ENCODE measurements at regions not wholly inside any gene's neighbourhood (a gene's known extent, or its start where the extent isn't known, plus 50 kb on each side); places are given as distances from the start of the nearest gene placed in this dataset.
A peak's percentile ranks its signal among the peaks of the same experiment; 100 is the strongest.

DNA sequence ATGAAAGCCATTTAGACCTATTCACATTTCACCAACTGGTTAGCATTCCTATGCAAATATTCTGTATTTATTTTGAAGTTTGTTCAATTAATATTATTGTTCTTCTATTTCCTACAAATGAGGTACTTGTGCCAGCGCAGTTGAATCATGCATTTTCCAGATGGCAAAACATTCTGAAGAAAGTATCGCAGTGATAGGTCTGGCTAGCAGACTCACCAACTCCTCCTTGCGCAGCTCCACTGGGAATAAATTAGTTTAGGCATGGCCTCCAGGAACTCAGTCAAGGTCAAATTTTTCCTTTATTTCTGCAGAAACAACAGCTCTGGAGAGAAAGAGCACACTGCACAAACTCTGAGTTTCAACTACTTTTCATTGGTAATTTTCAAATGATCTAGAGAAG, 437.7 kb downstream of the COL12A1 start:
- DNase-seq (ENCODE audit: low spot score): no peak

DNA sequence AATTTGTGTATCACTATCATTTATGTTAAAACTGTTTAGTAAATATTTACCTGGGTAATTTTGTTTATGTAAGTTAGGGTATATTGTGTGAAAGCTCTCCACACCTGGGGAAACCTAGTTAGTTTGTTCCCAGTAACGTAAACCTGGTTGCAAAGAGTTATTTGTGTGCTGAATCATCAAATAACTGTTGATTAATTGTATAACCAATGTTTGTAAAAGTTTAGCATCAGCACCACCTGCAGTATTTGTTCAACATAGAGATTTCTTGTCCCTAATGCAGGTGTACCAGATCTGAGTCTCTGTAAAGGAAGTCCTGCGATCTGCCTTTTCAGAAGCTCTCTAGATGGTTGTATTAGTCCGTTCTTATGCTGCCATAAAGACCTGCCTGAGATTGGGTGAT, 440.4 kb downstream of the COL12A1 start:
- DNase-seq (ENCODE audit: low spot score): no peak

DNA sequence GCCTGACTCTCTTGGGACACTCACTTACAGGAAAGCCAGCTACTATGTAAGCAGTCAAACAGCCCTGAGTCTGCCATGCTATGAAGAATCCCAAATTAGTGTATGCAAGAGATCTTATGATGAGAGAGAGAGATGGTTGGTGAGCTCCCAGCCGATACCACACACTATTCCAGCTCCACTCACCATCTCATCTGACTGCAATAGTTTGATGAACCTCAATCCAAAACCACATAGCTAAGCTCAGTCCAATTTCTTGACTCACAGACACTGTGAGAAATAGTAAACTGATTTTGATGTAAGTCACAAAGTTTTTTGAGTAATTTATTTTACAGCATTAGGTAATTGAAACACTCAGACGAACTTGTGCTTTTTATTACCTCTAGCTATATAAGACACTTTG, 441.4 kb downstream of the COL12A1 start:
- no peak for DNase-seq (ENCODE audit: low spot score)

DNA sequence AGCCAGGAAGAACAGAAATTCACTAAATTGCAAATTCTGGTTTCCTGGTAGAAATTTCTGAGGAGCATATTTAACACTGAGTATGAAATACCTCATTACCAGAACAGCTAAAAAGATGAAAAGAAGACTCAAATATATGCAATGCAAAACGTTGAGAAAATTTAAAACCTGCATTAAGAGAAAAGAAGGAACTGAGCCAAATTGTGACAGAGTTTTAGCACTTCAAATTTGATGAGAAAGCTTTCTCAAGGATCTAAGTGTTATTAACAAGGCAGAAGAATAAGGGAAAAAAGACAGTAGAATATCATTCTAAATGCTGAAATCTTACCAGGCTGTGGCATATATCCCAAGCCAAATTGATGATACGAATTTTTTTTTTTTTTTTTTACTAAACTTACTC, 443.0 kb downstream of the COL12A1 start:
- DNase-seq (ENCODE audit: low spot score): no peak

DNA sequence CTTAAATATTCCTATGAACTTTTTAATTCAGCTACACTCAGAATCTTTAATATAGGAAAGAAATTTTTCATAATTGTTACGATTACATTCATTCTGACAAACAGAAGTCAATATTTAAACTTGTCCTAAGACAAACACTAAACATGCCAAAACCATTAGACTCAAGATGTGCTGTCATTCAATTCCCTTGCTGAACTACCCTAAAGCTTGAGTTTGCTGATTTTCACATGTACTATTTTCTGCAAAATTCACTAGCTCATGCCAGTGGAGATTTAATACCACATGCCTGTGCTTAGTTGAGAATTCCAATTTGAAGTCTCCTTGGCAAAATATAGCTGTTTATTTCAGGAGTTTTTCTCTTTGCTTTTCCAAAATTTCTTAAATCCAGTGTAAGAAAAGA, 448.0 kb downstream of the COL12A1 start:
- no peak for DNase-seq (ENCODE audit: low spot score)

DNA sequence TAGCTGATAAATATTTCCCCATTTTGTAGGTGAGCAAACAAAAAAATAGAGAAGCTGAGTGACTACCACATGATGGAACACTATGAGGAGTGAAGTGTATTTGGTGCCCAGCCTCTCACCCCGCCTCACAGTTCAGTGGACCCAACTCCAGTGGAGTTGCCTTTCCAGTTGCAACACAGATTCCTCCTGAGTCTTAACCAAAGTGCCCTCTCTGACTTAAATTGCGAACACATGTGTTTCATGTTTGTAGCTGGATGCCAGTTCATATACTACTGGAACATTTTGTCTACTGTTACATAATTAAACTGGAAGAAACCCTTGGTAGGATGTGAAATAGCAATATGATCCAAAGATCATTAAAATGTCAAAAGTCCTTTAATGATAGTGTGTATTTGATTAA, 448.9 kb downstream of the COL12A1 start:
- no peak for DNase-seq (ENCODE audit: low spot score)

DNA sequence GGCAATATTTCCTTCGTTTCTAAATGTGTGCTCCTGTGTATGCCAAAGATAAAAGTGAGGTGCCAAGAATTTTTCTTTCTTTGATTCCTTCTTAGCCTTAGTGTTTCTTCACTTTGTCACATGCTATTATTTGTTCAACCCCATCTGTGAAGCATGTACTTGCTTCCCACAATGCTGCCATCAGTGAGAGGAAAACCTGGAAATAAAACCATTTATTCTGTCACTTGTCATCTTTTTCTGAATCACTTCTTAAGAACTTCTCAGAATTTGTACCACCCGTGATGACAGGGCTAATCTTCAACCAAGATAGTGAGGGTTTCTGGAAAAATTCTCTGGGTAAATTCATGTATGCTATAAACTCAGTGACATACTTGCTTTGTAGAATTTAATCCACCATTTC, 450.1 kb downstream of the COL12A1 start:
- no peak for DNase-seq (ENCODE audit: low spot score)

DNA sequence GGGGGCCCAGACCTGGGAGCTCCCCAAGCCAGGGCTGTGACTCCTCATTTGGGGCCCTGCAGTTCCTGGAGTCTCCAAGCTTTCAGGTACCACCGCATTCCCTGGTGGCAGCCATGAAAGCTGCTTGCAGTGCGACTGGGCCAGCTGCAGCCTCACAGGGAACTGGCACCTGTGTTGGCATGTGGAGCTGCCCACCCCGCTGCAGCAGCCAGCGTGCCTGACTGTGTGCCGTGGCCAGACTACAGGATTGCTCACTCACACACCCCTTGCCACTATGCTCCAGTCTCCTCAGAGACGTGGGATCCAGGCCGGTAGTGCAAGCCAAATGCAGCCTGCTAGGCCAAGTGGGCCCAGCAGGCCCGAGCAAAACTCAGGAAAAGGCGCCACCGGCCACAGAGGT, 450.7 kb downstream of the COL12A1 start:
- no peak for DNase-seq (ENCODE audit: low spot score)

DNA sequence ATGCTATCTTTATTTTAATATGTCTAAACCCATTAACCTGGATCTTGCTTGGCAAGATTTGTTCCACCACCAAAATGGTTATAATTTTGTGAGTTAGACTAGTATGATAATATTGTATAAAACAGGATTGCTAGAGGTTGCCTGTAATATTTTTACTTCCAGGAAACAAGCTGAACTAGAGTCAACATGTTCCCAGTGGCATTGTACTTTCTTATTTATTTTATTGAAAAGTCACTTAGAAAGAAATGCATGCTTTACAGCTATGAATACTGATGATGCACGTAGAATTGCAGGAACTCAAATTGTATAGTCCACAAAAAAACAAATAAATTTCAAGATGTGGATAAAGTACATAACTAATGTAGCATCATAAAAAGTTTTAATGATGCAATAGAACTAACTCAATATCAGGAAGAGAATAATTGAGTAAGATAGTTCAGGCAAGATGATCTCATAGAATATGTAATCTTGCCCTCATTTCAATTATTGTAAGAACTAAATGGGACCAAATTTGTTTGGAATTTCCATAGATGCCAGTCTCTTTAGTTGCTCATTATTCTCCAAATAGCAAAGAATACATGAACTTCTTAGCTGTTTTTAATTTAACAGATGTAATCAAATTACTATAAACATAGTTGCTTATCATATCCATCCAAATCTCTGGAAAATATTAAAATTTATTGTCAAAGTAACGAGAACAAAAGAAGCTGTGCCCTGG, 451.8 kb downstream of the COL12A1 start:
- no peak for DNase-seq (ENCODE audit: low spot score)

DNA sequence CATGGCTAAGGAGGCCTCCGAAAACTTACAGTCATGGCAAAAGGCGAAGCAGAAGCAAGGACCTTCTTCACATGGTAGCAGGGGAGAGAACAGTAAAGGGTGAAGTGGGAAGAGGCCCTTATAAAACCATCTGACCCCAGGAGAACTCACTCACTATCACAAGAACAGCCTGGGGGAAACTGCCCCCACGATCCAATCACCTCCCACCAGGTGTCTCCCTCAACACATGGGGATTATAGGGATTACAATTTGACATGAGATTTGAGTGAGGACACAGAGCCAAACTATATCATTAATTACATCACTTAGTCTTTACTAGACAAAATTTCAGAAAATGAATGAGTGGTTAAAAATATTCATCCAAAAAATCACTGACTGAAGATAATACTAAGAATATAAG, 453.6 kb downstream of the COL12A1 start:
- DNase-seq (ENCODE audit: low spot score): no peak

DNA sequence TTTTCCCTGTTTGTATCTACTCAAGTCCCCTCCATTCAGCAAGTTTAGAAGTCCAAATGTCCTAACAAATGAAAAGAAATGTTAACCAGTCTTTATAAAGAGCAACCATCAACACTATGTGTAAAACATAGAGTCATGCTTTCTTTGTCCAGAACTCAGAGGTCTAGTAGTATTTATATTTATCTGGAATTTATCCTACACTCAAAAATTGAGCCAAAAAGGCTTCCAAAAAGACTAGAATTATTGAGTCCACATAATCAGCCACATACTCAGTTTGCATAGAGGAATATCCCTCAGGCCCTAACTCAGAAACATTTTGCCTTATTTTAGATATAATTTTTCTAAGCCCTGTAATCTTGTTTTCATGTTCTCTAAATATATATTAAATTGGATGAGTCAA, 455.0 kb downstream of the COL12A1 start:
- DNase-seq (ENCODE audit: low spot score): no peak

DNA sequence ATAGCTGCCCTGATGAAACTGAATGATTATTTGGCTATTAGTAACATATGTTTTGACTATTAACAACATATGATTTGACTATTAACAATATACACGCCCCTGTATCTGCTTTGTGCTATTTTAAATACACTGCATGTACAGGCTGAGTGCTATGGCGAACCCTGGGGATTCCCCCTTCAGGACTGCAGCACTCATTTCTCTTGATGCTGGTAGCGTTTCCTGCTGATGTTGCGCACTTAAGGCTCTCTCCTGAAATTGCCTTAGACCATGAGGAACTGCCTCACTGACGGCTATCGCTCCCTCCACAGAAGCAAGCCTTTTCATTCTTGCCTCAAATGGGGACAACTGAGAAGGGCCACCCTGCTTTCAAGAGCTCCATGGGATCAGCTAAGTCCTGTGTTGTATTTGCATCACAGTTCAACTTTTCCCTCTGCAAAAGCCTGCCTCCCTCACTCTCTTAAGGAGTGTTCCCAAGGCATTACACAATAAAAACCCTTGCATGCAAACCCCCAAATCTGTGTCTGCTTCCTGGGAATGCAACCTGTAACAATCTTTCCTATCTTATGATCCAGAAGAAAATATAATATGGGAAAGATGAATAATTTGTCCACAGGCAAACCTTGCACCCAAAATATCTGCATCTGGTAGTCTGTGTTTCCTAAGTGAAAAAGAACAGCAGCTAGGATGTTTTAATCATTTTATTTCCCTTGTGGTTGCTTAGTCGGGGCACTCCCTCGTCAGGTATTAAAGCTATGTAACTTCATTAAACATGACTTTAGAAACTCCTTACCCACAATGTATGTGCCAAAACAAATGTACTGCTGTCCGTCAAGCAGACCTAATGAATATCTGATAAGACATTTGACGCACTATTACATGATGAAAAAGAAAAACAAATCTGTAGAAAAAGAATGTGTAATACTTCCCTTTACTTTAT, 456.4 kb downstream of the COL12A1 start:
- DNase-seq (ENCODE audit: low spot score): peak; percentile 48

DNA sequence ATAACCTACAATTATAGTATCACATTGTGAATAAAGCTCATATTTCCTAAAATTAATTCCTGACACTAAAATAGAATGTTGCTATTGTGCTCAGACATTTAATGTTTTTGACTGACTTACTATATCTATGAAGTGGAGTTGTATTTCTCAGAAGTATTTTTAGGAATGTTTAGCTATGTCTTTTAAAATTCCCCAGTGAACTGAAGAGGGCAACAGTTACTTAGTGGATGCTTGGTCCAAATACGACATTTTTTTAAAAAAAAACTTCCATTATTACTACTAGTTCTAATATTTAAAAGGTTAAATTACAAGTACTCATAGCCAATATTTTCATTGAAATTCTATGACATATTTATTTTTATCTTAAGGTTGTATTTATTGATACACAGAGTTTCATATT, 460.2 kb downstream of the COL12A1 start:
- no peak for DNase-seq (ENCODE audit: low spot score)

DNA sequence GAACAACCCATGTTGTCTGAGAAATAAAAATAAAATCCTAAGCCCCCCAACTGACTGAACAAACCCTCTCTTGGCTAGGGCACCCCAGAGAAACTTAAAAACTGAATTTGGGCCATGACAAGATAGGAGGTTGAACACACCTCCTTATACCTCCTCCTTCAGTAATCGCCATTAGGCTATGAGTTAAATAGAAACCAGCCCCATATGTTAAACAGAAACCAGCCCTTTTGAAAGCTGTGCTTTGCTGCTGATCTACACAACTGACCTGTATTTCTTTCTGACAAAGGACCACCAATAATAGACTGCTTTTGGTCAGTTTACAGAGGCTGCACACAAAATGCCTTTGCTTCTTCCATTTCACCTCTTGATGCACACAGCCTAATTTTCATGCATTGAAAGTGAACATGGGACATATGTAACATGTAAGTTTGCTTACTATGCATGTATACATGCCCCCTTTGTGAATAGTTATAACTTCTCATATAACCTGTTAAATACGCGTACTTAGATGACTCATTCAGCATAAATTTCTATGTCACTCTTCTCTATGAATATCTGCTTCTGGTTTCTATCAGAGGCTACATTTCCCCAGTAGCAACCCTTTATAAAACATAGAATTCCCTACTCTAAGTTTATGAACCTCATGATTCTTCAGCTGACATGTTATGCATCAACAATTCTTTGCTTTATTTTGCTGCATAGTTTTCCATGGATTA, 462.9 kb downstream of the COL12A1 start:
- DNase-seq (ENCODE audit: low spot score): no peak

DNA sequence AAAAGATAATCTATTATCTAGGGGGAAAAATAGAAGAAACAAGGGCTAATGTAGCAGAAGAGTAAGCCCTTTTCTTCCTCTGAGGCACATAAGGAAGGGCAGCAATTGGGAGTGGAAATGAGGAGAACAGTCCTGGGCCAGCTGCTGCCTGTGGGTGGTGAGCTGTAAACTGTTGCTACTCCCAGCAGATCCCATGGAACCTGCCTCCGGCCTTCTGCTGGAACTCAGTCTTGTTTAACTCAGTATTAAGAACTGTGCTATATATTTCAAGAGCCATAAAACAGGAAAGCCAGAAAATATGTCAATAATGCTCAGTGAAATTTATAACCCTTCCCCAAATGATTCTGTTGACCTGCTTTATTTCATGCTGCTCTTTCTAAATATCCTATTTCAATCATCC, 464.2 kb downstream of the COL12A1 start:
- no peak for DNase-seq (ENCODE audit: low spot score)

DNA sequence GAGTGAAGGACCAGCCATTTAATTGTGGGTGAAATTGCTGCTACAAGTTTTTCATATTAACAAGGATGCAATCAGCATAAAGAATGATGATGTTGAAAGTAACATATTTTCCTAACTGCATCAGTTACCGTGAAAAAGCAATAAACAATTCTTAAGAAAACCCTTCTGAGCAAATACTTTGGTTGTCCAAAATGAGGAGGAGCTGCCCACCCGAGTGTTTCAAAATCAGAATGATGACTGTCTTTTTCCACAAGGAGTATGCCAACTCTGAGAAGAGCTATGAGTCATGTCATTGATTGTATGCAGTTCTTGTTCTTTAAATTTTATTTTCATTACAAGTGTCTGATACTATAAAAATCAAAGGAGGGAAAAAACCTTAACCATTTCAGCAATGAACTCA, 470.5 kb downstream of the COL12A1 start:
- peak; percentile 71 for DNase-seq (ENCODE audit: low spot score)

DNA sequence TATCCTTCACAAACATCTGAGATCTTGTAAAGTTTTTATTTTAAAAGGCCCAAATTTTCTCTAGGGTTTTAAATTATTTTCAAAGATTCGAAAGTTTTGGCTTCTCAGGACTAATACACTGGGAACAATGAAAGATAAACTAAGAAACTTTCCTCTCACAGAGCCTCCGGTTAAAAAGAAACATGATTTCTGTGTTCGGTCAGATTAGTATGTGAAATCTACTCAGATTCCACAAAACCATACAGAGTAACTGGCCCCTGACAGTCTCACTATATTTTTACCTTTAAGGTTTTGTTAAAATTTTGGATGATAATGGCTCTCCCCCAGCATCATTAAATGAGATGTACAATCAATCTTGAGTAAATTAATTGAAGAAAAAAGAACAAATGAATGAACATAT, 471.0 kb downstream of the COL12A1 start:
- no peak for DNase-seq (ENCODE audit: low spot score)

DNA sequence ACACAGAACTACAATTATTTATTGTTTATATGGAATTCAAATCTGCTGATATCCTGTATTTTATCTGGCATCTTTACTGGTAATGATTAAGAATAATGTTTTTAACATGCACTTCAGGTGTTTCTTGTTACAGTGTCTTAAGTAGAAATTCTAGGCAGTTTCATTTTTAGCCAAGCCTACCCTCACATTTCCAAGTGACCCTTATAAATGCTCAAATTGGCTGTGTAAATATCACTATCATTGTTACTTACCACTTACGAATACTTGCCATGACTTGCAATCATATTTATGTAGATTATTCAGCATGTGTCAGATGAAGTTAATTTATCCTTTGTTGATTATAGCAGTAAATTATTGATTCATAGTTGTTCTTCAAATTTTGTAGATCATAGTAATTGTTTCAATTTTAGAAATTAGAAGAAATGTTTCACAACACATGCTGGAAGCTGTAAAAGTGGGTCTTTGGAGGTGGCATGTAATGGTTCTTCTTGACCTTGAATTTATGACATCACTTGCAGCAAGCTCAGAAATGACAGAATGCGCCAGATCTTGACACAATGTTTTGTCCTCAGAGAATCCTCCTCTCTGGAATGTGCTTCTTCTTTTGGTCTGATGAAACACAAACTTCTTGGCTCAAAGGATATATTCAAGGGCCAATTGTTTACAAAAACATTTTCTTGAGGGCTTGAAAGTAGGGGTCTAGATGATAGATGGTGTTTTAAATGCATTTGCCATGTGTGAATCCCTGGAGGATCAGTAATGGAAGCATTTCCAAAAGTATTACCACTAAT, 471.8 kb downstream of the COL12A1 start:
- no peak for DNase-seq (ENCODE audit: low spot score)

DNA sequence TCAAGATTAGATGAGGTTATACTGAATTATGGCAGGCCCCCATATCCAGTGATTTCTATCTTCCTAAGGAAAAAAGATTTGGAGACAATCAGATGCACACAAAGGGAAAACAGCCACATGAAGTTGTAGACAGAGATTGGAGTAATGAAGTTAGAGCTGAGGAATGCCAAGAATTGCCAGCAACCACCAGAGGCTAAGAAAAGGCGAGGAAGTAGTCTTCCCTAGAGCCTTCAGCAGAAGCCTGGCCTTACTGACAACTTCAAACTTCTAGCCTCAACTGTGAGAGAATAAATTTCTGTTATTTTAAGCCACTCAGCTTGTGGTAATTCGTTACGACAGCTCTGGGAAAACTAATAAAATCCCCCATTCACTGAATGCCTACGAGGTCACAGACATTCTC, 473.9 kb downstream of the COL12A1 start:
- peak; percentile 23 for DNase-seq (ENCODE audit: low spot score)

DNA sequence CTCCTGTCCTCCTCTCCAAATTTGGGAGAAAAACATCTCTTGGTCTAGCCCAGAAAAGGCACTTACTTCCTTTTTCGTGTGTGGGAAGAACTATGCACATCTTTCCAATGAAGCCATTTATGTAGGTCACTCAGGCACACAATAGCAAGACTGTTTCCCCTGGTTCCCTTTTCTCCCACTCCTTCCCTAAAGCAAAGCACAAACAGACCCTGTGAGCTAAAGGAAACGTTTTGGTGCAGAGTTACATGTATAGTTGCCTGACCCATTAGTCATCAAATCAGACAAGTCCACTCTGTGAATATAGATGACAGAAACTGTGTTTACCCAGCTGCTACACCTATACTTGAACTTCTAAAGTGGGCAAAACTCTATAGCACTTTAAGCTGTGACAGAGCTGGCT, 474.6 kb downstream of the COL12A1 start:
- DNase-seq (ENCODE audit: low spot score): peak; percentile 14

DNA sequence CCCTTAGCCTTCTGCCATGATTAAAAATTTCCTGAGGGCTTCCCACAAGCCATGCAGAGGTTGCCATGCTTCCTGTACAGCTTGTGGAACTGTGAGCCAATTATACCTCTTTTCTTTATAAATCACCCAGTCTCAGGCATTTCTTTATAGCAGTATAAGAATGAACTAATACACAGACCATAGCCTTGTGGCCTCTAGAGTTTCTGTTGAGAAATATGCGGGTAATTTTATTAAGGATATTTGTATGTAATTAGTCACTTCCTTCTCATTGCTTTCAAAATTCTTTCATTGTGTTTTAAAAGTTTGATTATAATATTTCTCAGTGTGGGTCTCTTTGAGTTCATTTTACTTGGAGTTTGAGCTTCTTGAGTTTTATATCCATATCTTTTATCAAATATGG, 484.9 kb downstream of the COL12A1 start:
- no peak for DNase-seq (ENCODE audit: low spot score)

DNA sequence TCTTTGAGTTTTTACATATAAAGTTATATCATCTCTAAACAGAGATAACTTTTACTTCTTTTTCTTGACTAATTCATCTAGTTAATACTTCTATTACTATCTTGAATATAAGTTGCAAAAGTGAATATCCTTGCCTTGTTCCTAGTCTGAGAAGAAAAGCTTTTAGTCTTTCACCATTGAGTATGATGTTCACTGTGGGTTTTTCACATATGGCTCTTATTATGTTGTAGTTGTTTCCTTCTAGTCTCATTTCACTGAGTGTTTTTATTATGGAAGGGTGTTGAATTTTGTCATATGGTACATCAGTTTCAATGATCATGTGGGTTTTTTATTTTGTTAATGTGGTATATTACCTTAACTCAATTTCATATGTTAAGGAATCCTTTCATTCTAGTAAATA, 488.3 kb downstream of the COL12A1 start:
- DNase-seq (ENCODE audit: low spot score): no peak
